ENCODE measurements at regions not wholly inside any gene's neighbourhood (a gene's known extent, or its start where the extent isn't known, plus 50 kb on each side); places are given as distances from the start of the nearest gene placed in this dataset.
A peak's percentile ranks its signal among the peaks of the same experiment; 100 is the strongest.

DNA sequence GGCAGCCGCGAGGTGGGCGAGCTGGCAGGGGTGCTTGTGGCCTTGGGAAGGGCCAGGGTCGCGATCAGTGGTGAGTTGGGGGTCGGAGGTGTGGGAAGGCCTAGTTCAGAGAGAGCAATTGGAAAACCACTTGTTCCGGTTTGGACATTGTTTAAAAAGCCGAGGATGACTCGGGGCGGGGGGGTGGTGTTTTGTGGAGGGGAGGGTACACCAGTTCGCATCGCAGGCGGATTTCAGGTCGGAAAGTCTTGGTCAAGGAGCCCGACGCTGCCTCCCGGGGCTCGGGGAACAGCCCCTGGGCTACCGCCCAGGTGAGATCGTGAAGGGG, 66.4 kb downstream of the KPNA2 start (continued):
- TF ChIP-seq ELF3 (CRISPR knock-in tag; IDR thresholded peaks at IDR 0.05) (no peak), ZC3H13 (CRISPR knock-in tag; IDR thresholded peaks at IDR 0.05) (peak; percentile 42), NFE2 (CRISPR knock-in tag; IDR thresholded peaks at IDR 0.05) (no peak), JARID2 (CRISPR knock-in tag; IDR thresholded peaks at IDR 0.05; ENCODE audit: insufficient replicate concordance) (no peak), RCOR2 (CRISPR knock-in tag; IDR thresholded peaks at IDR 0.05) (no peak), MLLT10 (CRISPR knock-in tag; IDR thresholded peaks at IDR 0.05) (no peak)

DNA sequence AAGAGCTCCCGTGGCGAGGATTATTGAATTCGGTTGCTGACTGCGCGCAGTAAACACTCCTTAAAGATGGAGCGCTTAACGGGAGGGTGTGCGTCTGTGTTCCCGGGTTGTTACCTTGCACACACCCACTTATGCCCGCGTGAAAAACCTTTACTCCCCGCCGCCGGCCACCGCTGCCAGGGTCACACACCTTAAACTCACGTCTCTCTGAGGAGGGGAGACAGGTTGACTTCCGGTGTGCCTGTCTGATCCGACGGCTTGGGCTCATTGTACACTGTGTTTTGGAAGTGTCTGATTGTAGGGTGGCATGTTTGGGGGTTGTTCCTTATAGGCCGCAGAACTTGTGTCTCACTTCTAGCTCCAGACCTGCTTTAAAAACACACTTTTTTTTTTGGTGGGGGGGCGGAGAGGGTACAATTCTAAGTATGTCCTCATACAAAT, 66.8 kb downstream of the KPNA2 start:
- H3K27me3 ChIP-seq (ENCODE audit: control insufficient read depth in 1 of 2, insufficient read depth in 2 of 2, low read length in 2 of 2): no peaks in the 10 kb centered on the region; a peak in 1 of 5 replicates
- intact Hi-C loops (cut with micrococcal nuclease; ENCODE audit: unreplicated experiment): loop anchor here (2.0 kb wide), 1 partner anchor 354 kb away; the partner anchor contains the start of gene WIPI1
- no peaks in the 10 kb centered on the region for H3K9me3 ChIP-seq (ENCODE audit: low read length)
- ChIA-PET POLR2A (interaction anchor here (2.1 kb wide), 1 partner anchor 83 kb away, joined by 7 read pairs; no protein-coding TSS in a partner anchor), CTCF (ENCODE audit: low intra/inter-chr PET ratio, low total read pairs) (no interaction called here)
- no TSS peak for BruUV-seq (replicated peaks)
- peak; percentile 31 for ATAC-seq
- peak overlapping the region; percentile 85 for H3K4me2 ChIP-seq (ENCODE audit: low read depth, low read length)
- no peak for FAIRE-seq
- H3K4me1 ChIP-seq (ENCODE audit: insufficient read depth, low read length): peaks cover 35% of the 10 kb centered on the region
- H3K36me3 ChIP-seq (replicated peaks in 1 of 2; ENCODE audit: control insufficient read depth in 1 of 2, insufficient read depth in 2 of 2, low read length in 2 of 2): no peaks in the 10 kb centered on the region
- H3K79me2 ChIP-seq (ENCODE audit: insufficient read depth, low read length): peaks cover 33% of the 10 kb centered on the region
- H4K20me1 ChIP-seq (ENCODE audit: insufficient read depth, low read length): no peaks in the 10 kb centered on the region
- no peak for DNase-seq (ENCODE audit: low spot score)
- H3K27ac ChIP-seq (ENCODE audit: extremely low read length, insufficient read depth, low read length): peak overlapping the region; percentile 72
- peak overlapping the region; percentile 79 for H3K9ac ChIP-seq (ENCODE audit: insufficient read depth, low read depth, low read length)
- peak overlapping the region; percentile 79 to 83 (median 82) for H3K4me3 ChIP-seq (replicated peaks in 1 of 3; ENCODE audit: insufficient read depth in 1 of 3, low read depth in 2 of 3, low read length in 3 of 3)
- 4% methylated on average over 5 of the region's 21 CpGs for WGBS (ENCODE audit: low lambda C conversion rate)
- in situ Hi-C loops (cut with HindIII; ENCODE audit: extremely low pct_ligation_motif_present, low pct_unique_long_range_greater_than_20kb): no loop called here
- no peak overlapping the region for H2AFZ ChIP-seq (ENCODE audit: low read length)
- TF ChIP-seq KMT2A (CRISPR knock-in tag; IDR thresholded peaks at IDR 0.05) (0 out of 2 replicates have a peak, but pooled peaks have one; percentile 55), ZEB1 (IDR thresholded peaks at IDR 0.05; ENCODE audit: insufficient replicate concordance, low read depth) (peak; percentile 30), BATF2 (CRISPR knock-in tag; IDR thresholded peaks at IDR 0.05) (no peak), ZNF777 (CRISPR knock-in tag; IDR thresholded peaks at IDR 0.05) (peak; percentile 81), ETV5 (CRISPR knock-in tag; IDR thresholded peaks at IDR 0.05; ENCODE audit: borderline replicate concordance) (peak; percentile 66), BRD4 (CRISPR knock-in tag; IDR thresholded peaks at IDR 0.05) (0 out of 2 replicates have a peak, but pooled peaks have one; percentile 46), FOXP4 (CRISPR knock-in tag; IDR thresholded peaks at IDR 0.05) (0 out of 2 replicates have a peak, but pooled peaks have one; percentile 27), FOXA1 (IDR thresholded peaks at IDR 0.05) (no peak), FOXA1 (CRISPR knock-in tag; IDR thresholded peaks at IDR 0.05) (no peak), JUNB (CRISPR knock-in tag; IDR thresholded peaks at IDR 0.05; ENCODE audit: borderline replicate concordance) (no peak), HDAC1 (CRISPR knock-in tag; IDR thresholded peaks at IDR 0.05) (0 out of 2 replicates have a peak, but pooled peaks have one; percentile 4), ZNF619 (CRISPR knock-in tag; IDR thresholded peaks at IDR 0.05) (0 out of 2 replicates have a peak, but pooled peaks have one; percentile 3), ZNF501 (CRISPR knock-in tag; IDR thresholded peaks at IDR 0.05) (peak; percentile 10; the same call in 1 of the 2 replicates), LCORL (IDR thresholded peaks at IDR 0.05) (no peak), LCORL (CRISPR knock-in tag; IDR thresholded peaks at IDR 0.05) (0 out of 2 replicates have a peak, but pooled peaks have one; percentile 37)
- TF ChIP-seq, protein P1, sequence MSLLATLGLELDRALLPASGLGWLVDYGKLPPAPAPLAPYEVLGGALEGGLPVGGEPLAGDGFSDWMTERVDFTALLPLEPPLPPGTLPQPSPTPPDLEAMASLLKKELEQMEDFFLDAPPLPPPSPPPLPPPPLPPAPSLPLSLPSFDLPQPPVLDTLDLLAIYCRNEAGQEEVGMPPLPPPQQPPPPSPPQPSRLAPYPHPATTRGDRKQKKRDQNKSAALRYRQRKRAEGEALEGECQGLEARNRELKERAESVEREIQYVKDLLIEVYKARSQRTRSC (CRISPR knock-in tag; IDR thresholded peaks at IDR 0.05; ENCODE audit: low read depth): no peak
- TF ChIP-seq, protein P2, sequence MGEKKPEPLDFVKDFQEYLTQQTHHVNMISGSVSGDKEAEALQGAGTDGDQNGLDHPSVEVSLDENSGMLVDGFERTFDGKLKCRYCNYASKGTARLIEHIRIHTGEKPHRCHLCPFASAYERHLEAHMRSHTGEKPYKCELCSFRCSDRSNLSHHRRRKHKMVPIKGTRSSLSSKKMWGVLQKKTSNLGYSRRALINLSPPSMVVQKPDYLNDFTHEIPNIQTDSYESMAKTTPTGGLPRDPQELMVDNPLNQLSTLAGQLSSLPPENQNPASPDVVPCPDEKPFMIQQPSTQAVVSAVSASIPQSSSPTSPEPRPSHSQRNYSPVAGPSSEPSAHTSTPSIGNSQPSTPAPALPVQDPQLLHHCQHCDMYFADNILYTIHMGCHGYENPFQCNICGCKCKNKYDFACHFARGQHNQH (CRISPR knock-in tag; IDR thresholded peaks at IDR 0.05): peak; percentile 72; the same call in 1 of the 2 replicates

Data from HepG2 (cell line).